ENCODE measurements at regions not wholly inside any gene's neighbourhood (a gene's known extent, or its start where the extent isn't known, plus 50 kb on each side); places are given as distances from the start of the nearest gene placed in this dataset.

DNA sequence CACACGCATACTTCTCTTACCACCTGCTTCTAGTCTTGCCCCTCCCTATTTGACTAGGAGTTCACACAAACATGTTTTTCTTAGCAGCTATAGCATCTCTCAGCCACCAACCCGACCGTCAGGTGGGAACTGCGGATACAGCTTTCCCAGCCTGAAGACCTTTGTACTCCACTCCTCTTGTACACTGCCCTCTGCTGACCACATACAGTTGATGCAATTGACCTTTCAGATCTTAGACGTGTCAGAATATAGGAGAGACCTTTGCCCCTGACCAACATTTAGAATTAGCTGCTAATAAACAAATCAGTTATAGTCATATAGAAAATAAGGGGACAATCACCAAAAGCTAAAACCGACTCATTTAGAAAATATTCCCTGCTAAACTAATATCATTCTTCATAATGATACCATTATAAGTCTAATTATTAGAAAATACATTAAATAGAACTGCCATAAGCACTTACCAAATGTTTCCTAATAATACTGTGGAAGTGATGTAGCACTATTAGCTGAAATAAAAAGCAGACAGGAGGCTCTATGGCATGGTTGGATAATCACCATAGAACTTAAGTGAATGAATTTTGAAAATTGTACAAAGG lies 208.4 kb downstream of the RAD51AP2 start:
- TF ChIP-seq ZBTB20 (tag by site-specific recombination; IDR thresholded peaks at IDR 0.05): no peak
- no peak for TF ChIP-seq ZBTB1 (tag by site-specific recombination; IDR thresholded peaks at IDR 0.05)
- peak; percentile 37; the same call in 1 of the 2 replicates for TF ChIP-seq ZNF654 (tag by site-specific recombination; IDR thresholded peaks at IDR 0.05; ENCODE audit: low read depth)
- no peak for TF ChIP-seq ZNF239 (tag by site-specific recombination; IDR thresholded peaks at IDR 0.05)
- TF ChIP-seq ZFP37 (tag by site-specific recombination; IDR thresholded peaks at IDR 0.05): no peak
- no peak for TF ChIP-seq ZNF211 (tag by site-specific recombination; IDR thresholded peaks at IDR 0.05; ENCODE audit: low read depth)
- TF ChIP-seq ZNF184 (tag by site-specific recombination; IDR thresholded peaks at IDR 0.05): no peak
- no peak for TF ChIP-seq ZNF292 (tag by site-specific recombination; IDR thresholded peaks at IDR 0.05; ENCODE audit: borderline replicate concordance, low read depth)
- TF ChIP-seq, protein P1, sequence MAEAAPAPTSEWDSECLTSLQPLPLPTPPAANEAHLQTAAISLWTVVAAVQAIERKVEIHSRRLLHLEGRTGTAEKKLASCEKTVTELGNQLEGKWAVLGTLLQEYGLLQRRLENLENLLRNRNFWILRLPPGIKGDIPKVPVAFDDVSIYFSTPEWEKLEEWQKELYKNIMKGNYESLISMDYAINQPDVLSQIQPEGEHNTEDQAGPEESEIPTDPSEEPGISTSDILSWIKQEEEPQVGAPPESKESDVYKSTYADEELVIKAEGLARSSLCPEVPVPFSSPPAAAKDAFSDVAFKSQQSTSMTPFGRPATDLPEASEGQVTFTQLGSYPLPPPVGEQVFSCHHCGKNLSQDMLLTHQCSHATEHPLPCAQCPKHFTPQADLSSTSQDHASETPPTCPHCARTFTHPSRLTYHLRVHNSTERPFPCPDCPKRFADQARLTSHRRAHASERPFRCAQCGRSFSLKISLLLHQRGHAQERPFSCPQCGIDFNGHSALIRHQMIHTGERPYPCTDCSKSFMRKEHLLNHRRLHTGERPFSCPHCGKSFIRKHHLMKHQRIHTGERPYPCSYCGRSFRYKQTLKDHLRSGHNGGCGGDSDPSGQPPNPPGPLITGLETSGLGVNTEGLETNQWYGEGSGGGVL (tag by site-specific recombination; IDR thresholded peaks at IDR 0.05): no peak
- TF ChIP-seq ZNF426 (tag by site-specific recombination; IDR thresholded peaks at IDR 0.05): no peak
- TF ChIP-seq, protein P2, sequence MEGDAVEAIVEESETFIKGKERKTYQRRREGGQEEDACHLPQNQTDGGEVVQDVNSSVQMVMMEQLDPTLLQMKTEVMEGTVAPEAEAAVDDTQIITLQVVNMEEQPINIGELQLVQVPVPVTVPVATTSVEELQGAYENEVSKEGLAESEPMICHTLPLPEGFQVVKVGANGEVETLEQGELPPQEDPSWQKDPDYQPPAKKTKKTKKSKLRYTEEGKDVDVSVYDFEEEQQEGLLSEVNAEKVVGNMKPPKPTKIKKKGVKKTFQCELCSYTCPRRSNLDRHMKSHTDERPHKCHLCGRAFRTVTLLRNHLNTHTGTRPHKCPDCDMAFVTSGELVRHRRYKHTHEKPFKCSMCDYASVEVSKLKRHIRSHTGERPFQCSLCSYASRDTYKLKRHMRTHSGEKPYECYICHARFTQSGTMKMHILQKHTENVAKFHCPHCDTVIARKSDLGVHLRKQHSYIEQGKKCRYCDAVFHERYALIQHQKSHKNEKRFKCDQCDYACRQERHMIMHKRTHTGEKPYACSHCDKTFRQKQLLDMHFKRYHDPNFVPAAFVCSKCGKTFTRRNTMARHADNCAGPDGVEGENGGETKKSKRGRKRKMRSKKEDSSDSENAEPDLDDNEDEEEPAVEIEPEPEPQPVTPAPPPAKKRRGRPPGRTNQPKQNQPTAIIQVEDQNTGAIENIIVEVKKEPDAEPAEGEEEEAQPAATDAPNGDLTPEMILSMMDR (tag by site-specific recombination; IDR thresholded peaks at IDR 0.05): peak; percentile 34; the same call in 1 of the 2 replicates
- TF ChIP-seq SCRT2 (tag by site-specific recombination; IDR thresholded peaks at IDR 0.05): no peak
- TF ChIP-seq ZNF19 (tag by site-specific recombination; IDR thresholded peaks at IDR 0.05; ENCODE audit: low read depth): no peak
- TF ChIP-seq, protein P3, sequence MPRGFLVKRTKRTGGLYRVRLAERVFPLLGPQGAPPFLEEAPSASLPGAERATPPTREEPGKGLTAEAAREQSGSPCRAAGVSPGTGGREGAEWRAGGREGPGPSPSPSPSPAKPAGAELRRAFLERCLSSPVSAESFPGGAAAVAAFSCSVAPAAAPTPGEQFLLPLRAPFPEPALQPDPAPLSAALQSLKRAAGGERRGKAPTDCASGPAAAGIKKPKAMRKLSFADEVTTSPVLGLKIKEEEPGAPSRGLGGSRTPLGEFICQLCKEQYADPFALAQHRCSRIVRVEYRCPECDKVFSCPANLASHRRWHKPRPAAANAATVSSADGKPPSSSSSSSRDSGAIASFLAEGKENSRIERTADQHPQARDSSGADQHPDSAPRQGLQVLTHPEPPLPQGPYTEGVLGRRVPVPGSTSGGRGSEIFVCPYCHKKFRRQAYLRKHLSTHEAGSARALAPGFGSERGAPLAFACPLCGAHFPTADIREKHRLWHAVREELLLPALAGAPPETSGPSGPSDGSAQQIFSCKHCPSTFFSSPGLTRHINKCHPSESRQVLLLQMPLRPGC (tag by site-specific recombination; IDR thresholded peaks at IDR 0.05): no peak
- TF ChIP-seq RBAK (tag by site-specific recombination; IDR thresholded peaks at IDR 0.05): no peak
- no peak for TF ChIP-seq ZNF626 (tag by site-specific recombination; IDR thresholded peaks at IDR 0.05)
- TF ChIP-seq ZNF558 (tag by site-specific recombination; IDR thresholded peaks at IDR 0.05): no peak
- ChIA-PET CTCF (interaction anchor here (0.5 to 2.4 kb wide), 32 partner anchors 8 to 693 kb away, joined by 3 to 20 read pairs (median 3); no protein-coding TSS in a partner anchor), POLR2A (no interaction called here)
- Histone ChIP-seq H3K4me3 (ENCODE audit: low read depth, low read length) (no peak overlapping the region), H3K27ac (ENCODE audit: extremely low read depth, low read depth, low read length) (no peak overlapping the region), H3K4me1 (ENCODE audit: control insufficient read depth, insufficient read depth, low read length) (no peaks in the 10 kb centered on the region), H3K36me3 (ENCODE audit: control insufficient read depth in 2 of 2, insufficient read depth in 1 of 2, low read length in 2 of 2) (no peaks in the 10 kb centered on the region), H3K9me3 (ENCODE audit: control insufficient read depth, insufficient read depth, low read depth, low read length) (no peaks in the 10 kb centered on the region)

DNA sequence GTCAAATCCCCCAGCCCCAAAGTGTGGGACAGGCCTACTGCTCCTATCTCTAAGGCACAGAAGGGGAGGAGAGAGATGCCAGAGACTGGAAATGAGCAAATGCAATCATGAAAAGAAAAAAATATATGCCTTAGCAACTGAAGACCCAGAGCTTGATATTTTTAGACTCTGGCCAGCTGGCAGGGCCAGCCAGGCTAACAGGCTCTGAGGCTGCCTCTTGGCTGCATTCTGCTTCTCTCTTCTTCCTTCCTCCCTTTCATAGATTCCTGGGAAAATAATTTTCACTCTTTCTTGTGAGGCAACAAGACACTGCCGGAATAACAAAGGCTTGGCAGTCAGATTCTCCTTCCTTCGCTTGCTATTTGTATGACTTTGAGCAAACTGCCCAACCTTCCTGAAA lies 209.1 kb downstream of the RAD51AP2 start:
- ChIA-PET POLR2A (no interaction called here), CTCF (interaction anchor here (0.5 to 2.4 kb wide), 27 partner anchors 7 to 540 kb away, joined by 3 to 20 read pairs (median 4); no protein-coding TSS in a partner anchor)
- H3K4me1 ChIP-seq (ENCODE audit: control insufficient read depth, insufficient read depth, low read length): no peaks in the 10 kb centered on the region
- H3K36me3 ChIP-seq (ENCODE audit: control insufficient read depth in 2 of 2, insufficient read depth in 1 of 2, low read length in 2 of 2): no peaks in the 10 kb centered on the region
- H3K9me3 ChIP-seq (ENCODE audit: control insufficient read depth, insufficient read depth, low read depth, low read length): no peaks in the 10 kb centered on the region
- TF ChIP-seq GLIS1 (tag by site-specific recombination; IDR thresholded peaks at IDR 0.05) (no peak), OVOL3 (tag by site-specific recombination; IDR thresholded peaks at IDR 0.05) (no peak), ZNF791 (tag by site-specific recombination; IDR thresholded peaks at IDR 0.05) (no peak), ZNF677 (tag by site-specific recombination; IDR thresholded peaks at IDR 0.05) (no peak), ZBTB17 (tag by site-specific recombination; IDR thresholded peaks at IDR 0.05) (no peak), ZNF335 (tag by site-specific recombination; conservative IDR thresholded peaks at IDR 0.05) (no peak), ZNF621 (tag by site-specific recombination; IDR thresholded peaks at IDR 0.05) (no peak), ZFHX2 (tag by site-specific recombination; conservative IDR thresholded peaks at IDR 0.05) (no peak)
- no peak overlapping the region for H3K4me3 ChIP-seq (ENCODE audit: low read depth, low read length)
- no peak overlapping the region for H3K27ac ChIP-seq (ENCODE audit: extremely low read depth, low read depth, low read length)
